ENCODE measurements at regions not wholly inside any gene's neighbourhood (a gene's known extent, or its start where the extent isn't known, plus 50 kb on each side); places are given as distances from the start of the nearest gene placed in this dataset.

DNA sequence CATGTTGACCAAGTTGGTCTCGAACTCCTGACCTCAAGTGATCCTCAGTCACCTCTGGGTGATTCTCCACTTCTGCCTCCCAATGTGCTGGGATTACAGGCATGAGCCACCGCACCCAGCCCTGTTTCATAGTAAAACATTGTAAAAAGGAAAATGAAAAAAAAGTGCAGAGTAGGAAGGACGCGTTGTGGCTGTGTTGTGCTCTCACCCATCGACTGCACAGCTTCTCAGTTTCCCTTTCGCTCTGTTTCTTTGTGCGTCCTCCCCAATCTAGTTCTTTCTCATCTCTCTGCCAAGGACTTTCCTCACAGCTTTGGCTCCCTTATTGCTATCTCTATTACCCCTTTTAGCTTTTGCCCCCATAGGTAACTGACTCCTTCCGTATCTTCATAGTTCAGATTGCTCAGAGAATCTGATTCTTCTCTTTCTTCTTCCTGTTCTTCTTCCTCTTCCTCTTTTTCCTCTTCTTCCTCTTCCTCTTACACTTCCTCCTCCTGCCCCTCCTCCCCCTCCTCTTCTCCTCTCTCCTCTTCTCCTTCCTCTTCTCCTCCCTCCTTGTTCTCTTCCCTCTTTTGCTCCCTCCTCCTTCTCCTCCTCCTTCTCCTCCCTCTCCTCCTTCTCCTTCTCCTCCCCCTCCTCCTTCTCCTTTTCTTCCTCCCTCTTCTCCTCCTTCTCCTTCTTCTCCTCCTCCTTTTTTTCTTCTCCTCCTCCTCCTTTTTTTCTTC is 81.1 kb upstream of the VGLL4 start:
- TF ChIP-seq POLR2A (IDR thresholded peaks at IDR 0.05) (no peak), CTCF (IDR thresholded peaks at IDR 0.05) (no peak)
